OCI-LY3 (cell line): ENCODE measurements at regions not wholly inside any gene's neighbourhood (a gene's known extent, or its start where the extent isn't known, plus 50 kb on each side); places are given as distances from the start of the nearest gene placed in this dataset.

ENCODE experiments used
- H2AFZ ChIP-seq: fragments of 200-600, 300-600 bp; shearing (Covaris generic); 2 replicates; pipeline ENCODE4 v1.6.0; 2014; ENCODE audit warnings: antibody characterized with exemption, low read depth, low read length
- H3K27ac ChIP-seq: fragments of 200-600, 300-600 bp; sonication (generic); 2 replicates; pipeline ENCODE4 v1.5.1; 2014; ENCODE audit warnings: mild to moderate bottlenecking, low read length, moderate library complexity, mixed read lengths
- H3K27me3 ChIP-seq: fragments of 200-600, 300-600 bp; sonication (generic); 2 replicates; pipeline ENCODE4 v1.6.1; 2014; ENCODE audit warnings: low read depth, low read length, mixed read lengths
- H3K36me3 ChIP-seq: fragments of 200-600, 300-600 bp; sonication (generic); replicated peaks from 2 replicates; pipeline ENCODE3; 2014; ENCODE audit warnings: low read depth, low read length, mixed read lengths
- H3K4me1 ChIP-seq: fragments of 300-600, 200-600 bp; sonication (generic); 2 replicates; pipeline ENCODE4 v1.6.1; 2014; ENCODE audit warnings: low read length, mixed read lengths
- H3K4me2 ChIP-seq: fragments of 200-600, 300-600 bp; sonication (generic); 2 replicates; pipeline ENCODE4 v1.6.1; 2014; ENCODE audit warnings: low read length, mixed read lengths
- H3K4me3 ChIP-seq: fragments of 300-600, 200-600 bp; sonication (generic); 2 replicates; pipeline ENCODE4 v1.5.1; 2014; ENCODE audit warnings: antibody characterized with exemption, mild to moderate bottlenecking, low read length, moderate library complexity
- H3K79me2 ChIP-seq: fragments of 300-600, 200-600 bp; shearing (Covaris generic); 2 replicates; pipeline ENCODE4 v1.6.1; 2014; ENCODE audit warnings: mild to moderate bottlenecking, low read length, mixed read lengths
- H3K9ac ChIP-seq: fragments of 300-600, 200-600 bp; shearing (Covaris generic); 2 replicates; pipeline ENCODE4 v1.6.0; 2014; ENCODE audit warnings: mild to moderate bottlenecking, low read length, moderate library complexity
- H3K9me3 ChIP-seq: fragments of 200-600, 300-600 bp; shearing (Covaris generic); 2 replicates; pipeline ENCODE4 v1.6.1; 2014; ENCODE audit warnings: low read length, mixed read lengths; ENCODE audit not compliant: insufficient read depth
- H4K20me1 ChIP-seq: fragments of 200-600, 300-600 bp; sonication (generic); 2 replicates; pipeline ENCODE4 v1.6.1; 2016; ENCODE audit warnings: low read length, mixed read lengths; ENCODE audit not compliant: insufficient read depth
- EZH2phosphoT487 ChIP-seq: fragments of 200-600 bp; shearing (Covaris generic); IDR thresholded peaks from 2 replicates; pipeline ENCODE4 v1.6.1; 2018; ENCODE audit warnings: antibody characterized with exemption, mixed run types, low read depth
- TF ChIP-seq, protein P1 (sequence below): fragments of 200-600, 300-600 bp; sonication (generic); IDR thresholded peaks from 2 replicates; pipeline ENCODE4 v1.5.1; 2014; ENCODE audit warnings: antibody characterized with exemption, low read length, low read depth

DNA sequence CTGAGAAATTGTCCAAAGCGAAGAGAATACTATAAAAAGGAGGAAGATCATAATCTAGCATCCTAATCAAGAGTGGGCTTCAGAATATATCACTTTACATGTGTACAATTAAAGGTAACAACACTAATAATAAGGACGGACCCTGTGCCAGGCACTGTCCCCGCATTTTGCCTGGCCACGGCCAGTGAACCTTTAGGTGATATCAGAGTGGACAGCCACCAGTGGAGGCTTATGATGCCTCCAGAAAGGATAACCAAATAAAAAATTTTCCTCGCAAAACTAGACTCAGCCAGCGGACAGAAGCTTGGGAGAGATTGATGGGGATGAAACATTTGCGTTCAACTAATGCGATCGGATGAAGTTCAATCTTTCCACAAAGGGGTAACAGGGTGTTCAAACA, 436.4 kb downstream of the NPHP4 start:
- Histone ChIP-seq H3K4me3 (no peak overlapping the region), H4K20me1 (no peaks in the 10 kb centered on the region), H3K4me2 (no peak overlapping the region), H3K79me2 (no peaks in the 10 kb centered on the region), H3K9me3 (no peaks in the 10 kb centered on the region), H3K27ac (no peak overlapping the region), H2AFZ (no peak overlapping the region), H3K4me1 (no peaks in the 10 kb centered on the region), H3K27me3 (no peaks in the 10 kb centered on the region), H3K36me3 (no peaks in the 10 kb centered on the region), H3K9ac (no peak overlapping the region)
- TF ChIP-seq EZH2phosphoT487 = no peak
- TF ChIP-seq, protein P1, sequence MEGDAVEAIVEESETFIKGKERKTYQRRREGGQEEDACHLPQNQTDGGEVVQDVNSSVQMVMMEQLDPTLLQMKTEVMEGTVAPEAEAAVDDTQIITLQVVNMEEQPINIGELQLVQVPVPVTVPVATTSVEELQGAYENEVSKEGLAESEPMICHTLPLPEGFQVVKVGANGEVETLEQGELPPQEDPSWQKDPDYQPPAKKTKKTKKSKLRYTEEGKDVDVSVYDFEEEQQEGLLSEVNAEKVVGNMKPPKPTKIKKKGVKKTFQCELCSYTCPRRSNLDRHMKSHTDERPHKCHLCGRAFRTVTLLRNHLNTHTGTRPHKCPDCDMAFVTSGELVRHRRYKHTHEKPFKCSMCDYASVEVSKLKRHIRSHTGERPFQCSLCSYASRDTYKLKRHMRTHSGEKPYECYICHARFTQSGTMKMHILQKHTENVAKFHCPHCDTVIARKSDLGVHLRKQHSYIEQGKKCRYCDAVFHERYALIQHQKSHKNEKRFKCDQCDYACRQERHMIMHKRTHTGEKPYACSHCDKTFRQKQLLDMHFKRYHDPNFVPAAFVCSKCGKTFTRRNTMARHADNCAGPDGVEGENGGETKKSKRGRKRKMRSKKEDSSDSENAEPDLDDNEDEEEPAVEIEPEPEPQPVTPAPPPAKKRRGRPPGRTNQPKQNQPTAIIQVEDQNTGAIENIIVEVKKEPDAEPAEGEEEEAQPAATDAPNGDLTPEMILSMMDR = no peak

DNA sequence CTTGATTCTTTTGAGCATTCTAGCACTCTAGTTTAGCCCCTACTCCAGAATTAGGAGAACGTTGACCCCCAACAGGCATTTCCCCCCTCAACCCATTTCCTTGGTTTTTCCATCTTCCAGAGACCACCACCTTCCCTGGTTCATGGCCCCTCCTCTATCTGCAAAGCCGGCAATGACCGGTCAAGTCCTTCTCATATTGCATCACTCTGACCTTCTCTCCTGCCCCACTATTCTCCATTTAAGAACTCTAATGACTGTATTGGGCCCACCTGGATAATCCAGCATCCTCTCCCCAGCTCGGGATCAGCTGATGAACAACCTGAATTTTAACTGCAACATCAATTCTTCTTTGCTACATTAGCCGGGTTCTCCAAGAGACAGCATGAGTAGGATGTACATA, 437.4 kb downstream of the NPHP4 start:
- no peaks in the 10 kb centered on the region for H4K20me1 ChIP-seq
- H3K4me2 ChIP-seq = no peak overlapping the region
- no peaks in the 10 kb centered on the region for H3K36me3 ChIP-seq
- no peak overlapping the region for H3K4me3 ChIP-seq
- H3K27me3 ChIP-seq = no peaks in the 10 kb centered on the region
- no peaks in the 10 kb centered on the region for H3K9me3 ChIP-seq
- no peak overlapping the region for H3K27ac ChIP-seq
- no peaks in the 10 kb centered on the region for H3K4me1 ChIP-seq
- no peak overlapping the region for H2AFZ ChIP-seq
- H3K79me2 ChIP-seq = no peaks in the 10 kb centered on the region
- TF ChIP-seq EZH2phosphoT487 = no peak
- TF ChIP-seq, protein P1 = no peak
- no peak overlapping the region for H3K9ac ChIP-seq

DNA sequence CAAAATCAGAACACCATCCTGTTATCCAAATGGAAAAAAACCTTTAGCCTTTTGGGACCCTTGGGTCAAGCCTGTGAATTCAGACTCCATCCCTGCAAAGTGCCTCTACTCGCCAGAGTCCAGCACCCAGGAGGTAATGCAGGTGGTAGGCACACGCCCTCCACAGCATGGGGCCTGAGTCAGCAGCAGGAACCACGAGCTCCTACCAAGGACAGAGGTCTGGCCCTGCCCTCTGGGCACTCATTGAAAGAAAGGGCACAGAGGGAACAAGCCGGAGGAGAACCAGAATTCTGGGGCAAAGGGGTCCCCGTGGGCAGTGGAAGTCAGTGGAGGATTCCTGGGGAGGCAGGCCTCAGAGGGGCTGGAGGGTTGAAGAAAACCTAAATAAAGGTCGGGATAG, 438.1 kb downstream of the NPHP4 start:
- Histone ChIP-seq H2AFZ (no peak overlapping the region), H3K4me2 (no peak overlapping the region), H3K9ac (no peak overlapping the region), H3K36me3 (no peaks in the 10 kb centered on the region), H3K27ac (no peak overlapping the region), H3K79me2 (no peaks in the 10 kb centered on the region), H4K20me1 (no peaks in the 10 kb centered on the region), H3K4me3 (no peak overlapping the region), H3K4me1 (no peaks in the 10 kb centered on the region), H3K9me3 (no peaks in the 10 kb centered on the region), H3K27me3 (no peaks in the 10 kb centered on the region)
- TF ChIP-seq, protein P1 = no peak
- no peak for TF ChIP-seq EZH2phosphoT487

DNA sequence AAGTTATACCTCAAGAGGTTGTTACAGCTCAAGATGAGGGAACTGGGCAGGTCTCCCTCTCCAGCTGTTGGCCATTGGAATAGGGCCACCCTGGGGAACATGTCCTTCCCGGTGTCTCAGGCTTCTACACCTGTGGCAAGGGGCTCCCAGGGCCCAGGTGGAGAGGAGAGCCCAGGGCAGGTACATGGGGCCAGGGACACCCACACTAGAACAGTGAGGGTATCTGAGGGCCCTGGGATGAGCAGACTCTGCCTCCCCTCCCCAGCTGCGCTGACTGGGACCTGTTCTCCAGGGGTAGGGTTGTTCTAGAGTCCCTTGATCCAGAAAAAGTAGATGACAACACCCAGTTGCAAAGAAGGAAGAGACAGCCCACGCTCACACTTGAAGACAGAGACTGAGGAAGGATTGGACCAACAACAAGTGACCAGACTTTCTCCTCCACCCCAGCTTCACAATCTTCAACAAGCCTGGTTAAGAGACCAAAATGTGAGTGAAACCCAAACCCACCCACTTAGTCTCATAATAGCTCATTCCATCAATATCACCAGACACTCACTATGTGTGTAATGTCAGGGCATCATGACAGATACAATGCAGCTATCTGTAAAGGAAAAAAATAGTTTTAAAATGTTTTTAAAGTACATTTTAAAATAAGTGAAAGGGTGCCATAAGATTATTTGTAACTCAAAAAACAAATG, 439.3 kb downstream of the NPHP4 start:
- H3K4me3 ChIP-seq = no peak overlapping the region
- H3K79me2 ChIP-seq = no peaks in the 10 kb centered on the region
- H3K9me3 ChIP-seq = no peaks in the 10 kb centered on the region
- TF ChIP-seq EZH2phosphoT487 = no peak
- TF ChIP-seq, protein P1 = no peak
- H3K27me3 ChIP-seq = no peaks in the 10 kb centered on the region
- H3K9ac ChIP-seq = no peak overlapping the region
- no peaks in the 10 kb centered on the region for H3K36me3 ChIP-seq
- H3K4me2 ChIP-seq = no peak overlapping the region
- no peak overlapping the region for H2AFZ ChIP-seq
- no peak overlapping the region for H3K27ac ChIP-seq
- no peaks in the 10 kb centered on the region for H3K4me1 ChIP-seq
- H4K20me1 ChIP-seq = no peaks in the 10 kb centered on the region
